ENCODE measurements at regions not wholly inside any gene's neighbourhood (a gene's known extent, or its start where the extent isn't known, plus 50 kb on each side); places are given as distances from the start of the nearest gene placed in this dataset.

GRCh38 chr4:83192634-83193033 is 78.1 kb upstream of the PLAC8 start:
- WGBS: 98% methylated on average over 6 of the region's 6 CpGs
- H3K36me3 ChIP-seq (ENCODE audit: control insufficient read depth in 4 of 4, insufficient read depth in 3 of 4, low read depth in 1 of 4, low read length in 3 of 4): no peaks in the 10 kb centered on the region

More at GRCh38 chr4:83192634-83193033, 78.1 kb upstream of the PLAC8 start:
- Histone ChIP-seq H3K4me3 (ENCODE audit: low read depth in 1 of 3, low read length in 3 of 3) (no peak overlapping the region), H3K27ac (ENCODE audit: low read depth in 1 of 2, low read length in 2 of 2) (no peak overlapping the region), H3K9ac (ENCODE audit: low read depth in 1 of 2, low read length in 2 of 2) (no peak overlapping the region), H3K9me3 (ENCODE audit: control insufficient read depth in 4 of 4, low read length in 3 of 4) (no peaks in the 10 kb centered on the region), H3K27me3 (ENCODE audit: control insufficient read depth in 4 of 4, insufficient read depth in 4 of 4, low read length in 3 of 4) (no peaks in the 10 kb centered on the region), H3K4me1 (ENCODE audit: control insufficient read depth in 4 of 4, insufficient read depth in 4 of 4, low read length in 3 of 4) (no peaks in the 10 kb centered on the region)
- DNase-seq (ENCODE audit: low spot score): no peak
- no peak for TF ChIP-seq YY1 (IDR thresholded peaks at IDR 0.05)
- no peak for TF ChIP-seq GABPA (IDR thresholded peaks at IDR 0.05 in 1 of 2, conservative IDR thresholded peaks at IDR 0.05 in 1 of 2)
- TF ChIP-seq HNF4G (IDR thresholded peaks at IDR 0.05): no peak
- no peak for TF ChIP-seq CTCF (IDR thresholded peaks at IDR 0.05; ENCODE audit: low read depth, low read length, missing input control)
- TF ChIP-seq RAD21 (IDR thresholded peaks at IDR 0.05): no peak
- TF ChIP-seq FOXA2 (IDR thresholded peaks at IDR 0.05): no peak
- no peak for TF ChIP-seq HNF4A (conservative IDR thresholded peaks at IDR 0.05)
- TF ChIP-seq NR2F2 (IDR thresholded peaks at IDR 0.05): no peak
- TF ChIP-seq, protein P1, sequence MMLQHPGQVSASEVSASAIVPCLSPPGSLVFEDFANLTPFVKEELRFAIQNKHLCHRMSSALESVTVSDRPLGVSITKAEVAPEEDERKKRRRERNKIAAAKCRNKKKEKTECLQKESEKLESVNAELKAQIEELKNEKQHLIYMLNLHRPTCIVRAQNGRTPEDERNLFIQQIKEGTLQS (IDR thresholded peaks at IDR 0.05): no peak
- TF ChIP-seq RXRA (IDR thresholded peaks at IDR 0.05): no peak
- TF ChIP-seq, protein P2, sequence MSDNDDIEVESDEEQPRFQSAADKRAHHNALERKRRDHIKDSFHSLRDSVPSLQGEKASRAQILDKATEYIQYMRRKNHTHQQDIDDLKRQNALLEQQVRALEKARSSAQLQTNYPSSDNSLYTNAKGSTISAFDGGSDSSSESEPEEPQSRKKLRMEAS (IDR thresholded peaks at IDR 0.05): no peak
- TF ChIP-seq, protein P3, sequence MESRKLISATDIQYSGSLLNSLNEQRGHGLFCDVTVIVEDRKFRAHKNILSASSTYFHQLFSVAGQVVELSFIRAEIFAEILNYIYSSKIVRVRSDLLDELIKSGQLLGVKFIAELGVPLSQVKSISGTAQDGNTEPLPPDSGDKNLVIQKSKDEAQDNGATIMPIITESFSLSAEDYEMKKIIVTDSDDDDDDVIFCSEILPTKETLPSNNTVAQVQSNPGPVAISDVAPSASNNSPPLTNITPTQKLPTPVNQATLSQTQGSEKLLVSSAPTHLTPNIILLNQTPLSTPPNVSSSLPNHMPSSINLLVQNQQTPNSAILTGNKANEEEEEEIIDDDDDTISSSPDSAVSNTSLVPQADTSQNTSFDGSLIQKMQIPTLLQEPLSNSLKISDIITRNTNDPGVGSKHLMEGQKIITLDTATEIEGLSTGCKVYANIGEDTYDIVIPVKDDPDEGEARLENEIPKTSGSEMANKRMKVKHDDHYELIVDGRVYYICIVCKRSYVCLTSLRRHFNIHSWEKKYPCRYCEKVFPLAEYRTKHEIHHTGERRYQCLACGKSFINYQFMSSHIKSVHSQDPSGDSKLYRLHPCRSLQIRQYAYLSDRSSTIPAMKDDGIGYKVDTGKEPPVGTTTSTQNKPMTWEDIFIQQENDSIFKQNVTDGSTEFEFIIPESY (IDR thresholded peaks at IDR 0.05): no peak
- no peak for TF ChIP-seq TAF1 (conservative IDR thresholded peaks at IDR 0.05)
- TF ChIP-seq JUND (IDR thresholded peaks at IDR 0.05): no peak
- no peak for TF ChIP-seq FOXA1 (IDR thresholded peaks at IDR 0.05)
- TF ChIP-seq, protein P4, sequence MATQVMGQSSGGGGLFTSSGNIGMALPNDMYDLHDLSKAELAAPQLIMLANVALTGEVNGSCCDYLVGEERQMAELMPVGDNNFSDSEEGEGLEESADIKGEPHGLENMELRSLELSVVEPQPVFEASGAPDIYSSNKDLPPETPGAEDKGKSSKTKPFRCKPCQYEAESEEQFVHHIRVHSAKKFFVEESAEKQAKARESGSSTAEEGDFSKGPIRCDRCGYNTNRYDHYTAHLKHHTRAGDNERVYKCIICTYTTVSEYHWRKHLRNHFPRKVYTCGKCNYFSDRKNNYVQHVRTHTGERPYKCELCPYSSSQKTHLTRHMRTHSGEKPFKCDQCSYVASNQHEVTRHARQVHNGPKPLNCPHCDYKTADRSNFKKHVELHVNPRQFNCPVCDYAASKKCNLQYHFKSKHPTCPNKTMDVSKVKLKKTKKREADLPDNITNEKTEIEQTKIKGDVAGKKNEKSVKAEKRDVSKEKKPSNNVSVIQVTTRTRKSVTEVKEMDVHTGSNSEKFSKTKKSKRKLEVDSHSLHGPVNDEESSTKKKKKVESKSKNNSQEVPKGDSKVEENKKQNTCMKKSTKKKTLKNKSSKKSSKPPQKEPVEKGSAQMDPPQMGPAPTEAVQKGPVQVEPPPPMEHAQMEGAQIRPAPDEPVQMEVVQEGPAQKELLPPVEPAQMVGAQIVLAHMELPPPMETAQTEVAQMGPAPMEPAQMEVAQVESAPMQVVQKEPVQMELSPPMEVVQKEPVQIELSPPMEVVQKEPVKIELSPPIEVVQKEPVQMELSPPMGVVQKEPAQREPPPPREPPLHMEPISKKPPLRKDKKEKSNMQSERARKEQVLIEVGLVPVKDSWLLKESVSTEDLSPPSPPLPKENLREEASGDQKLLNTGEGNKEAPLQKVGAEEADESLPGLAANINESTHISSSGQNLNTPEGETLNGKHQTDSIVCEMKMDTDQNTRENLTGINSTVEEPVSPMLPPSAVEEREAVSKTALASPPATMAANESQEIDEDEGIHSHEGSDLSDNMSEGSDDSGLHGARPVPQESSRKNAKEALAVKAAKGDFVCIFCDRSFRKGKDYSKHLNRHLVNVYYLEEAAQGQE (IDR thresholded peaks at IDR 0.05): no peak
- TF ChIP-seq EGR1 (IDR thresholded peaks at IDR 0.05; ENCODE audit: low read depth in 2 of 2): no peak
- no peak for TF ChIP-seq SP1 (IDR thresholded peaks at IDR 0.05)

Measured in liver (tissue), 8 donors.